SK-N-SH (cell line): ENCODE measurements at regions not wholly inside any gene's neighbourhood (a gene's known extent, or its start where the extent isn't known, plus 50 kb on each side); places are given as distances from the start of the nearest gene placed in this dataset.

ENCODE experiments used
- CTCF ChIA-PET: fragments of 300-600, 350-600 bp; formaldehyde crosslinking; extraction: SDS; loops from one replicate; lab custom pipeline; 2021; lab: Yijun Ruan, JAX
- POLR2A ChIA-PET: fragments of 350-600 bp; sonication (Branson Sonifier 250); formaldehyde crosslinking; extraction: SDS; loops from one replicate; lab custom pipeline; 2020; ENCODE audit warnings: antibody characterized with exemption, inconsistent platforms; lab: Yijun Ruan, JAX
- DNase-seq: peaks from one replicate; pipeline ENCODE4 v3.0.0; 2012
- H2AFZ ChIP-seq: fragments of 200-600 bp; sonication (generic); 2 replicates; pipeline ENCODE4 v1.8.1; 2016; ENCODE audit warnings: antibody characterized with exemption, mild to moderate bottlenecking, low read depth
- H3F3A ChIP-seq: fragments of 200-600 bp; sonication (generic); replicated peaks from 2 replicates; pipeline ENCODE3; 2016; ENCODE audit warnings: antibody characterized with exemption, mild to moderate bottlenecking; ENCODE audit not compliant: insufficient read depth
- H3K27ac ChIP-seq, 2 experiments: fragments of 200-500 bp in 1 of 2; fragments of 200-600 bp in 1 of 2; sonication (Bioruptor generic) in 1 of 2; sonication (generic), shearing (Covaris generic) in 1 of 2; 2 replicates each; pipeline versions ENCODE4 v1.5.1 to v1.6.1; 2014 to 2016; ENCODE audit warnings: low read depth in 2 of 2, inconsistent platforms in 1 of 2, low read length in 1 of 2, mild to moderate bottlenecking in 1 of 2, mixed read lengths in 1 of 2
- H3K27me3 ChIP-seq: fragments of 200-600 bp; sonication (generic), shearing (Covaris generic); 2 replicates; pipeline ENCODE4 v1.6.1; 2016; ENCODE audit warnings: mixed run types; ENCODE audit not compliant: insufficient read depth
- H3K36me3 ChIP-seq, 2 experiments: fragments of 200-500 bp in 1 of 2; fragments of 200-600 bp in 1 of 2; sonication (Bioruptor generic) in 1 of 2; sonication (generic) in 1 of 2; replicated peaks in 1 of 2; 2 replicates each; pipeline versions ENCODE3 to v1.5.1; 2014 to 2016; ENCODE audit warnings: low read length in 1 of 2, mild to moderate bottlenecking in 1 of 2; ENCODE audit not compliant: insufficient read depth in 2 of 2, control insufficient read depth in 1 of 2
- H3K4me1 ChIP-seq, 2 experiments: fragments of 200-500 bp in 1 of 2; fragments of 200-600 bp in 1 of 2; sonication (Bioruptor generic) in 1 of 2; sonication (generic), shearing (Covaris generic) in 1 of 2; 2 replicates each; pipeline versions ENCODE4 v1.5.1 to v1.6.1; 2014 to 2016; ENCODE audit warnings: low read depth in 1 of 2, low read length in 1 of 2, mixed run types in 1 of 2; ENCODE audit not compliant: insufficient read depth in 2 of 2, control insufficient read depth in 1 of 2
- H3K4me2 ChIP-seq: fragments of 200-600 bp; sonication (generic), shearing (Covaris generic); 2 replicates; pipeline ENCODE4 v1.6.1; 2017; ENCODE audit warnings: mixed run types
- H3K4me3 ChIP-seq, 2 experiments: fragments of 200-500 bp in 1 of 2; fragments of 200-600 bp in 1 of 2; sonication (Bioruptor generic) in 1 of 2; sonication (generic), shearing (Covaris generic) in 1 of 2; 2 replicates each; pipeline versions ENCODE4 v1.5.1 to v1.8.1; 2014 to 2016; ENCODE audit warnings: low read depth in 2 of 2, inconsistent platforms in 1 of 2, low read length in 1 of 2, mild to moderate bottlenecking in 1 of 2, mixed read lengths in 1 of 2, moderate library complexity in 1 of 2
- H3K79me2 ChIP-seq: fragments of 200-600 bp; sonication (generic); 2 replicates; pipeline ENCODE4 v1.8.1; 2017; ENCODE audit warnings: mild to moderate bottlenecking; ENCODE audit not compliant: insufficient read depth
- H3K9ac ChIP-seq: fragments of 200-600 bp; sonication (generic); 2 replicates; pipeline ENCODE4 v1.6.1; 2017; ENCODE audit warnings: mixed run types
- H3K9me2 ChIP-seq: fragments of 200-600 bp; sonication (generic); 2 replicates; pipeline ENCODE4 v1.6.1; 2017; ENCODE audit warnings: mixed run types
- H3K9me3 ChIP-seq: fragments of 200-600 bp; sonication (generic); 2 replicates; pipeline ENCODE4 v1.6.1; 2017; ENCODE audit warnings: mixed run types, mild to moderate bottlenecking, moderate library complexity
- H4K20me1 ChIP-seq: fragments of 200-600 bp; sonication (generic); 2 replicates; pipeline ENCODE4 v1.6.1; 2017; ENCODE audit warnings: mild to moderate bottlenecking, mixed run types; ENCODE audit not compliant: insufficient read depth
- ELF1 ChIP-seq: IDR thresholded peaks from 2 replicates; pipeline ENCODE4 v1.4.0; 2012
- FOSL2 ChIP-seq: IDR thresholded peaks from 2 replicates; pipeline ENCODE4 v1.4.0; 2012; ENCODE audit warnings: low read depth, mild to moderate bottlenecking, moderate library complexity, borderline replicate concordance
- GABPA ChIP-seq: IDR thresholded peaks from 2 replicates; pipeline ENCODE4 v1.4.0; 2012; ENCODE audit warnings: low read depth, mild to moderate bottlenecking
- GATA2 ChIP-seq: sonication (generic); formaldehyde crosslinking; IDR thresholded peaks from 2 replicates; pipeline ENCODE4 v1.5.0; 2020; ENCODE audit warnings: mild to moderate bottlenecking, missing genetic modification reagents
- JUND ChIP-seq: IDR thresholded peaks from 2 replicates; pipeline ENCODE4 v1.4.0; 2012
- MXI1 ChIP-seq: IDR thresholded peaks from 2 replicates; pipeline ENCODE4 v1.6.1; 2012; ENCODE audit warnings: mild to moderate bottlenecking, low read depth, low read length, improper control_type of control experiment
- NFIC ChIP-seq: IDR thresholded peaks from 2 replicates; pipeline ENCODE4 v1.4.0; 2012; ENCODE audit warnings: borderline replicate concordance
- POLR2AphosphoS5 ChIP-seq: IDR thresholded peaks from 2 replicates; pipeline ENCODE4 v1.6.1; 2012; ENCODE audit warnings: low read depth, low read length
- RAD21 ChIP-seq: IDR thresholded peaks from 2 replicates; pipeline ENCODE4 v1.6.1; 2012; ENCODE audit warnings: mild to moderate bottlenecking, low read length
- RFX5 ChIP-seq: IDR thresholded peaks from 2 replicates; pipeline ENCODE4 v1.6.1; 2012; ENCODE audit warnings: mild to moderate bottlenecking, improper control_type of control experiment, low read length
- RXRA ChIP-seq: IDR thresholded peaks from 2 replicates; pipeline ENCODE4 v1.4.0; 2012; ENCODE audit warnings: low read depth, mild to moderate bottlenecking, borderline replicate concordance
- TAF1 ChIP-seq: IDR thresholded peaks from 2 replicates; pipeline ENCODE4 v1.6.1; 2012; ENCODE audit warnings: low read depth, mild to moderate bottlenecking, low read length, moderate library complexity, borderline replicate concordance
- YY1 ChIP-seq: IDR thresholded peaks from 2 replicates; pipeline ENCODE4 v1.4.0; 2012; ENCODE audit warnings: low read depth, mild to moderate bottlenecking
- WGBS: methylation state at CpG from one replicate; pipeline ENCODE4 v1.1.6; 2017; ENCODE audit warnings: low lambda C conversion rate; 5-methylcytosine and 5-hydroxymethylcytosine counted together
- TF ChIP-seq, protein P1 (sequence below): IDR thresholded peaks from 2 replicates; pipeline ENCODE4 v1.6.1; 2012; ENCODE audit warnings: mild to moderate bottlenecking, low read depth, low read length, moderate library complexity
- TF ChIP-seq, protein P2 (sequence below): IDR thresholded peaks from 2 replicates; pipeline ENCODE4 v1.4.0; 2012; ENCODE audit warnings: low read depth, borderline replicate concordance
- TF ChIP-seq, protein P3 (sequence below): IDR thresholded peaks from 2 replicates; pipeline ENCODE4; 2012

DNA sequence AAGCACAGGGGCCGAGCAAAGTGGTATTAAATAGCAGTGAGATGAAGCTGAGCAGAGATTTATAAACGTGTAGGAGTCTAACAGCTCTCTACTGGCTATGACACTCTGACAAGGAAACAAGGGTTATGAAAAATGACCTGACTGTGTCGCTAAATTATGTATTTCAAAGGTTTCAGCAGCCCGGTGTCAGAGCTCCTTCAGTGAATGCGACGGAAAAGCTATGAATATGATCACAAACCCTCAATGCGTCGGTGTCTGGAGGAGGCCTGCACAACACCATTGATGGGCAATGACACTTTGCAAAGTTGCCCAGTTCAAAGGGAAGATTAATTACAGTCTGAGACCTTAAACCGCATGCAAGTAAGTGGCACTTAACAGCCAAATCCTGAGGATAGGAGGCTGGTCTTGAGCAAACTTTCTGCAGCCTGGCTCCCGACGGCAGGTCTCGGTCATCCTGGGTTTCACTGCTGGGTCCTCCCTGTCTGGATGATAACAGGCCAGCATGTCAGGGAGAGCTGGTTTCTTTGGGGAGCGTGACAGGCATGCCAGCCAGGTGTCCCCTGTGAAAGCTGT, 615.1 kb upstream of the SALL3 start:
- H3K4me3 ChIP-seq = no peak overlapping the region
- no peaks in the 10 kb centered on the region for H3K4me1 ChIP-seq
- CTCF ChIA-PET = no interaction called here
- H2AFZ ChIP-seq = no peak overlapping the region
- H3K79me2 ChIP-seq = no peaks in the 10 kb centered on the region
- no peak for TF ChIP-seq RFX5
- TF ChIP-seq RAD21 = no peak
- TF ChIP-seq POLR2AphosphoS5 = no peak
- TF ChIP-seq ELF1 = no peak
- TF ChIP-seq, protein P1, sequence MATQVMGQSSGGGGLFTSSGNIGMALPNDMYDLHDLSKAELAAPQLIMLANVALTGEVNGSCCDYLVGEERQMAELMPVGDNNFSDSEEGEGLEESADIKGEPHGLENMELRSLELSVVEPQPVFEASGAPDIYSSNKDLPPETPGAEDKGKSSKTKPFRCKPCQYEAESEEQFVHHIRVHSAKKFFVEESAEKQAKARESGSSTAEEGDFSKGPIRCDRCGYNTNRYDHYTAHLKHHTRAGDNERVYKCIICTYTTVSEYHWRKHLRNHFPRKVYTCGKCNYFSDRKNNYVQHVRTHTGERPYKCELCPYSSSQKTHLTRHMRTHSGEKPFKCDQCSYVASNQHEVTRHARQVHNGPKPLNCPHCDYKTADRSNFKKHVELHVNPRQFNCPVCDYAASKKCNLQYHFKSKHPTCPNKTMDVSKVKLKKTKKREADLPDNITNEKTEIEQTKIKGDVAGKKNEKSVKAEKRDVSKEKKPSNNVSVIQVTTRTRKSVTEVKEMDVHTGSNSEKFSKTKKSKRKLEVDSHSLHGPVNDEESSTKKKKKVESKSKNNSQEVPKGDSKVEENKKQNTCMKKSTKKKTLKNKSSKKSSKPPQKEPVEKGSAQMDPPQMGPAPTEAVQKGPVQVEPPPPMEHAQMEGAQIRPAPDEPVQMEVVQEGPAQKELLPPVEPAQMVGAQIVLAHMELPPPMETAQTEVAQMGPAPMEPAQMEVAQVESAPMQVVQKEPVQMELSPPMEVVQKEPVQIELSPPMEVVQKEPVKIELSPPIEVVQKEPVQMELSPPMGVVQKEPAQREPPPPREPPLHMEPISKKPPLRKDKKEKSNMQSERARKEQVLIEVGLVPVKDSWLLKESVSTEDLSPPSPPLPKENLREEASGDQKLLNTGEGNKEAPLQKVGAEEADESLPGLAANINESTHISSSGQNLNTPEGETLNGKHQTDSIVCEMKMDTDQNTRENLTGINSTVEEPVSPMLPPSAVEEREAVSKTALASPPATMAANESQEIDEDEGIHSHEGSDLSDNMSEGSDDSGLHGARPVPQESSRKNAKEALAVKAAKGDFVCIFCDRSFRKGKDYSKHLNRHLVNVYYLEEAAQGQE = no peak
- no peak for TF ChIP-seq JUND
- TF ChIP-seq MXI1 = no peak
- TF ChIP-seq GABPA = no peak
- no peak for TF ChIP-seq FOSL2
- TF ChIP-seq, protein P2, sequence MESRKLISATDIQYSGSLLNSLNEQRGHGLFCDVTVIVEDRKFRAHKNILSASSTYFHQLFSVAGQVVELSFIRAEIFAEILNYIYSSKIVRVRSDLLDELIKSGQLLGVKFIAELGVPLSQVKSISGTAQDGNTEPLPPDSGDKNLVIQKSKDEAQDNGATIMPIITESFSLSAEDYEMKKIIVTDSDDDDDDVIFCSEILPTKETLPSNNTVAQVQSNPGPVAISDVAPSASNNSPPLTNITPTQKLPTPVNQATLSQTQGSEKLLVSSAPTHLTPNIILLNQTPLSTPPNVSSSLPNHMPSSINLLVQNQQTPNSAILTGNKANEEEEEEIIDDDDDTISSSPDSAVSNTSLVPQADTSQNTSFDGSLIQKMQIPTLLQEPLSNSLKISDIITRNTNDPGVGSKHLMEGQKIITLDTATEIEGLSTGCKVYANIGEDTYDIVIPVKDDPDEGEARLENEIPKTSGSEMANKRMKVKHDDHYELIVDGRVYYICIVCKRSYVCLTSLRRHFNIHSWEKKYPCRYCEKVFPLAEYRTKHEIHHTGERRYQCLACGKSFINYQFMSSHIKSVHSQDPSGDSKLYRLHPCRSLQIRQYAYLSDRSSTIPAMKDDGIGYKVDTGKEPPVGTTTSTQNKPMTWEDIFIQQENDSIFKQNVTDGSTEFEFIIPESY = no peak
- TF ChIP-seq NFIC = no peak
- no peak for TF ChIP-seq TAF1
- TF ChIP-seq, protein P3, sequence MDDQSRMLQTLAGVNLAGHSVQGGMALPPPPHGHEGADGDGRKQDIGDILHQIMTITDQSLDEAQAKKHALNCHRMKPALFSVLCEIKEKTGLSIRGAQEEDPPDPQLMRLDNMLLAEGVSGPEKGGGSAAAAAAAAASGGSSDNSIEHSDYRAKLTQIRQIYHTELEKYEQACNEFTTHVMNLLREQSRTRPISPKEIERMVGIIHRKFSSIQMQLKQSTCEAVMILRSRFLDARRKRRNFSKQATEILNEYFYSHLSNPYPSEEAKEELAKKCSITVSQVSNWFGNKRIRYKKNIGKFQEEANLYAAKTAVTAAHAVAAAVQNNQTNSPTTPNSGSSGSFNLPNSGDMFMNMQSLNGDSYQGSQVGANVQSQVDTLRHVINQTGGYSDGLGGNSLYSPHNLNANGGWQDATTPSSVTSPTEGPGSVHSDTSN = no peak
- no peak for TF ChIP-seq YY1
- TF ChIP-seq GATA2 (CRISPR knock-in tag) = no peak
- TF ChIP-seq RXRA = no peak
- TF ChIP-seq, all 33 proteins: peak for 0
- H3K9me2 ChIP-seq = no peaks in the 10 kb centered on the region
- POLR2A ChIA-PET = no interaction called here
- no peak overlapping the region for H3K27ac ChIP-seq
- H4K20me1 ChIP-seq = no peaks in the 10 kb centered on the region
- no peak for DNase-seq
- H3K27me3 ChIP-seq = peaks cover 32% of the 10 kb centered on the region; the same call in 1 of the 2 replicates
- no peaks in the 10 kb centered on the region for H3K36me3 ChIP-seq
- H3K4me2 ChIP-seq = no peak overlapping the region
- H3F3A ChIP-seq = no peaks in the 10 kb centered on the region
- no peak overlapping the region for H3K9ac ChIP-seq
- 29% methylated on average over 11 of the region's 13 CpGs for WGBS
- H3K9me3 ChIP-seq = no peaks in the 10 kb centered on the region
